GM18873 (cell line): ENCODE measurements at regions not wholly inside any gene's neighbourhood (a gene's known extent, or its start where the extent isn't known, plus 50 kb on each side); places are given as distances from the start of the nearest gene placed in this dataset.
"Not testable (repeated sequence)": the region's sequence is repeated elsewhere in the genome, so short reads cannot be mapped to it uniquely, and the experiment has no call there.

Experiments used
- ATAC-seq: cut with Tn5 transposase; IDR thresholded peaks from one replicate; pipeline ENCODE4 v1.9.1; 2021; ENCODE audit warnings: mild to moderate bottlenecking, moderate library complexity, moderate number of reproducible peaks; ENCODE audit not compliant: unreplicated experiment, low FRiP score

DNA sequence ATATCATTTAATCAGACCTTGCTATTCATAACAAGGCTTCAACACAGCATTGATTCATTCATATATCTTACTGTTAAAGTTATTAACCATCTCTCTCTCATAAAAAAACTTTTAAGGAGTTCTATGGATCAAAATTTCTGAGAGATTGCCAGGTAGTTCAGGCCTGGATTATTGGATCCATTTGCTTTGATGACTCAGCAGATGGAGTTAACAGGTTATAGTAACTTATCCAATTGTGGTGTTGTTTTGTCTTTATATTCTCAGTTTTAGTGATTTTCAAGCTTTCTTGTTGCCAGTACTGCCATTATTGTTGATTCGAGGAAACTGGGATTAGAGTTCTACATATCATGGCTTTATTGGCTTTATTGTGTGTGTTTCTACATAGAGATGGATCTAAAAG, 195.7 kb upstream of the MMADHC start:
- ATAC-seq = no peak

DNA sequence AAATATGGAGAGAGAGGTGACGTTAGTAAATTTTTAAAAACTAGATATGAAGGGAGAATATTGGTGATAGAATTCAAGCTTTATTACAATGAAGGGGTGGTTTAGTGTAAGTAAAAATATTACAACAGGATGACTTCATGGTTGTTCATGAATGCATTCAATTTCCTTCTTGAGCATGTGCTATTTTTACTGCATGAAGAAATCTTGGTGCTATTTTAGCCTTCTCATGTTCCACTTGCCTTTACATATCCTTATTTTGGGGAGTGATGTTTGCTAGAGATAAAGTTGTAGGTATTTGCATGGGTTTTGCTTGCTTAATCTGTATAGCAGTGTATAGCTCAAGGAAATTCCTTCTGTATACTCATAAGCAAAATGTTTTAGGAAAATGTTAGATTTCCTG, 195.0 kb upstream of the MMADHC start:
- ATAC-seq = no peak

DNA sequence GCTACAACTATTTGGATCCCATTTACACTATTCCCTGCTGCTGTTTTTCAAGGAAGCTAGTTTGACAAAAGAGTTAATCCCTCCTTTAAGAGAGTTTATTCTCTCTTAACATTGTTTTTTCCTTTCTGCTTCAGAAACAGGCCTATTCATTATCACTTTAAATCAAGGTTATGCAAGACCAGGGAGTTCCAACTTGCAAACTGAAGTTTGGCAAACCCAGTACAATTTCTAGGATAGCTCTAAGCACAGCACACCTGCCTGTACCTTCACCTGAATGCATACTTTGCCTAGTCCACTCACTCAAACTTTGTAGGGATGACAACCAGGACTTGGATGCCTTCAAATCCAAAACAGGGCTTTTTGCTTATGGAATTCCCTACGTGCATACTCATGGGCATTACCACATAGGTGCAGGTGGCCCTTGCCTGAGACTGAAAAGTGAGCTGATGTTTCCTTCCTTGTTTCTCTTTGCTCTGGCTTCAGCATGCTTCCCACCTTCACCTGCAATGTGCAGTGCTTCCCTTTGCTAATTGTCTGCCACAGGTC, 193.8 kb upstream of the MMADHC start:
- ATAC-seq = no peak

DNA sequence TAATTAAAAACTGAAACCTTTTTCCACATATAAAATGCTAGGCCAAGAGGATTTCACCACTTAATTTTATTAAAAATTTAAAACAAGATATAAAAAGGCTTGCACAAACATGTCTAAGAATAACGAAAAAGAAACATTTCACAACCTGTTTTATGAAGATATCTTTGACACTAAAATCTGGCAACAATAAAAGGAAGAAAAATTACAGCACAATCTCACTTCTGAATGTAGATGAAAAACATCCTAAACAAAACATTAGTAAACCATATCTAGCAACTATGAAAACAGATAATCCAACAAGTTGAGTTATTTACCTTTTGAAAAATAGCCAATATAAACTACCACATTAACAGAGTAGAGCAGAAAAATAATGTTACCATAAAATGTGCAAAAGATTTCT, 185.4 kb upstream of the MMADHC start:
- ATAC-seq = no peak

DNA sequence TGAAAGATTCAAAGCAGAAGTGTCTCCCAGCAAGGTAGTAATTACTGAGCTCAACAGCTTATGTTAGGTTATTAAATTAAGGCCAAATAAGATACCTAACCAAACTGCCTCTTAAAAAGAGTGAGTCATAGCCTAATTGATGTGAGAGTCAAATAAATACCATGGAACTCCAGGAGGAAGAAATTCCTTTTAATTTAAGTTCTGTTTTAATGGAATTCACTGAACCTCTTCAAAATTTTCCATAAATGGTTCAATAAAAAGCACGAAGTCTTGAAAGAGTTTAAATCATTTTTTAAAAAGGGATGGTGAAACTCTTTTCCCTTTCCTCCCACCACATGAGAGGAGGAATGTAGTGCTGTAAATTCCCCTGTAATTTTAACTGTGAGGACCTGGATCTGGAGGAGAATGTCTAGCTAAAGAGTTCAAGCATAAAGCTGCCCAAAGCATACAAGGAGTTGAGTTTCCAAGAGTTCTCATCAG, 180.8 kb upstream of the MMADHC start:
- no peak for ATAC-seq

DNA sequence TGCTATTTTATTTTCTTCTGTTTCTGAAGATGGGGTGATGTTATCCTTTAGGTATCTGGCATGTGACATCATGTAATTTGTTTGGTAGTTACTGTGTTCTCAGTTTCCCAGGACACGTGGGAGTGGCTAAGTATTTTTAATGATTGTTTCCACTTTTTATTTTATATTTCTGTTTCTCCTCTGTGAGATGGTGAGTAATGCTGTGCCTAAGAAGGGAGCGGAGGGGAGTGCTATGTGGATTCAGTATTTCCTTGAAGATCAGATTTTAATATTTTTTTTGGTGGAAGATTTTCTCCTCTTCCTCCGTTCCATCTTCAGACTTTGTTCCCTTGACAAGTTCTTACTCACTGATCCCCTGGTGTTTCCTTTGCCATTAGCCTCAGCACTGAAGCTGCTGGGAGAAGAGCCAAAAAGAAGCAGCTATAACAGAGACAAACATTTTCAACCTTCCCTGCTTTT, 180.0 kb upstream of the MMADHC start:
- no peak for ATAC-seq

DNA sequence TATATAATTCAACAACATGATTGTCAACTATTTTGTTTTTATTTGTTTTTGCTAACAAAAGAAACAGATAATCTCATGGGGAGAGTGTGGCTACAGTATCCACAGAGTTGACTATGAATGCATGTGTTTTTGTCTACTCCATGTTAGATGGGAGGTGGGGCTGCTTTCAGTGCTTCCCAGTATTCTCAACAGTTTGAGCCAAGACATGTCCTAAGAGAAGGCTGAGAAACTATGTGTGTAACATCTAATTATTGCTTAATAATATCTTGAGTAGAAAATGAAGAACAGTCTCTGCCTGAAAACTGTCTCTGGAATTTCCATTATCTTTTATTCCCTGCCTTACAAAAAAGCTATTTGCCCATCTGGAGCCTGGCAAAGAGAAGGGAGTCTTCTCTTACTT, 178.8 kb upstream of the MMADHC start:
- ATAC-seq = no peak

DNA sequence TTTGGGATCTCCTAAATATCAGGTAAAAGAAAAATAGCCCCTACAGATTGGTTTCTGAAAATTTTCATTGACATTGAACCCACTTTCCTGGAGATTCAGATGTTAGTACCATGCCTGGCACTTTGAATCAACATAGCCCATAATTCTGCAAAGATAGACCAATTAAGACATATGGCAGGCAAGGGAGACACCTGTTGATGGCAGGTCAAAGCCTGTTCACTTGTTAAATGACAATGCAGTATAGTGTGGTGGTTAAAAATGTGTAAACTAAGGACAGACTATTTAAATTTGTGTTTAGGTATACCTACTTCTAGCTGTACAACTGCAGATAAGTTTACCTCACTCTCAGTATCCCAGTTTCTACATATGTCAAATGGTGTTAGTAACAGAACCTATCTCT, 178.1 kb upstream of the MMADHC start:
- ATAC-seq = no peak

DNA sequence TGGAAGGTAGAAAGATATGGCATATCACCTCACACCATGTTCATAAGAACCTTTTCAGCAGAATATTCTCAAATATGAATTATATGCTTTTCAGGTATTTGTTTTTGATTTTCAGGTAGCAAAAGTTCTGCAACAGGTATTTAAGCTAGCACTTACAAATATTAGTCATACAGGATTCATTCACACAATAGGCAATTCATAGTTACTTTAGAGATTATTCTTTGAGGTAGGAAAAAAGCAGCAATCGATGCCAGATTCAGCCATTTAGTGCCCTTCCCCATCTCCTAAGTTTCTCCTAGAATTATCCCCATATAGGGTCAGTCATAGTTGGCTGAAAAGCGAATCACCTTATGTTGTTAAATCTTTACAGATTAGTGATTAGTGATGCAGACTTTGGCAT, 177.4 kb upstream of the MMADHC start:
- ATAC-seq = no peak

DNA sequence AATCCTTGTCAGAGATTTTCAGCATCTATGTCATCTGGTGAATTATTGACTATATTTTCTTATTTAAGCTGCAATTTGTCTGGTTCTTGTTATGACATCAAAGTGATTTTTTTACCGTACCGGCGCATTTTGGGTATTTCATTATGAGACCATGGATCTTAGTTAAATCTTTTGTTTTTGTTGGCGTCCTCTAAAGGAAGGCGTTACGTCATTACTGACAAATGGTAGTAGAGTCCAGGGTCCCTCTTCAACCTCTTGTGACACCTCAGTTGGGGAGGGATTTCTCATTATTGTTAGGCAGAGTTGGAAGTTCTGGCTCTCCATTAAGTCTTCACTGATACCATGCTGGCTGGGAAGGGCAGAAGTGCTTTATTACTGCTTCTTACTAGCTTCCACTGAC, 175.8 kb upstream of the MMADHC start:
- ATAC-seq = no peak

DNA sequence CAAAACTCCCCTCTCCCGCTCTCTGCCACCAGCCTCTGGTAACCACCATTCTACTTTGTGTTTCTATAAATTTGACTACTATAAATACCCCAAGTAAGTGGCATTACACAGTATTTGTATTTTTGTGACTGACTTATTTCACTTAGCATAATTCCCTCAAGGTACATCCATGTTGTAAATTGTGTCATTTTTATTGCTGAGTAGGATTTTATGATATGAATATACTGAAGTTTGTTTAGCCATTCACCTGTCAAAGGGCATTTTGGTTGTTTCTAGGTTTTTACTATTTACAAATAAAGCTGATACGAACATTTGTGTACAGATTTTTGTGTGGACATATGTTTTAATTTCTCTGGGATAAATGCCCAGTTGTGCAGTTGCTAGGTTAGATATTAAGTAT, 174.0 kb upstream of the MMADHC start:
- ATAC-seq = no peak

DNA sequence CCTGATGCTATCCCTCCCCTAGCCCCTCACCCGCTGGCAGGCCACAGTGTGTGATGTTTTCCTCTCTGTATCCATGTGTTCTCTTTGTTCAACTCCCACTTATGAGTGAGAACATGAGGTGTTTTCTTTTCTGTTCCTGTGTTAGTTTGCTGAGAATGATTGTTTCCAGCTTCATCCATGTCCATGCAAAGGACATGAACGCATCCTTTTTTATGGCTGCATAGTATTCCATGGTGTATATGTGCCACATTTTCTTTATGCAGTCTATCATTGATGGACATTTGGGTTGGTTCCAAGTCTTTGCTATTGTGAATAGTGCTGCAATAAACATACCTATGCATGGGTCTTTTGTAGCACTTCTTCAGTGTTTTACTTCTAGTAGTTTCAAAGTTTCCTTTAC, 171.8 kb upstream of the MMADHC start:
- not testable (repeated sequence) for ATAC-seq

DNA sequence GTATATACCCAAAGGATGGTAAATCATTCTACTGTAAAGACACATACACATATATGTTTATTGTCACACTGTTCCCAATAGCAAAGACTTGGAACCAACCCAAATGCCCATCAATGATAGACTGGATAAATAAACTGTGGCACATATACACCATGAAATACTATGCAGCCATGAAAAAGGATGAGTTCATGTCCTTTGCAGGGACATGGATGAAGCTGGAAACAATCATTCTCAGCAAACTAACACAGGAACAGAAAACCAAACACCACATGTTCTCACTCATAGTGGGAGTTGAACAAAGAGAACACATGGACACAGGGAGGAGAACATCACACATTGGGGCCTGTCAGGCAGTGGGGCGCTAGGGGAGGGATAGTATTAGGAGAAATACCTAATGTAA, 167.1 kb upstream of the MMADHC start:
- ATAC-seq = not testable (repeated sequence)

DNA sequence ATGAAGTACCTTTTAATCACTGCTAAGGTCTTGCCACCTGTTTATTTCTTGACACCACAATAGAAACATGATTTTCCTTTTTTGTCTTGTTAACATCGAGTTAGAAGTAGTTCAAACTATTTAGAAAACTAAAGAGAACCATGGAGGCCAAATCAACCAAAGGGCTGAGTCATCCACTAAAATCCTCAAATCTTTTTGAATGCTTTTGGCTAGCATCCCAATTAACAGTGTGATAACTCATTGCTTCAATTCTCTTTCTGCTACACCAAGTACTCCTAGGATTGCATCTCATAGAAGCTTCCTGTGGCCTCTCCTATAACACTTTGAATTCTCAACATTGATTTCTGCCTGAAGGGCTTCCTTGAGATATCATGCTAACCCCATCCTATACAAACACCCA, 159.9 kb upstream of the MMADHC start:
- ATAC-seq = no peak

DNA sequence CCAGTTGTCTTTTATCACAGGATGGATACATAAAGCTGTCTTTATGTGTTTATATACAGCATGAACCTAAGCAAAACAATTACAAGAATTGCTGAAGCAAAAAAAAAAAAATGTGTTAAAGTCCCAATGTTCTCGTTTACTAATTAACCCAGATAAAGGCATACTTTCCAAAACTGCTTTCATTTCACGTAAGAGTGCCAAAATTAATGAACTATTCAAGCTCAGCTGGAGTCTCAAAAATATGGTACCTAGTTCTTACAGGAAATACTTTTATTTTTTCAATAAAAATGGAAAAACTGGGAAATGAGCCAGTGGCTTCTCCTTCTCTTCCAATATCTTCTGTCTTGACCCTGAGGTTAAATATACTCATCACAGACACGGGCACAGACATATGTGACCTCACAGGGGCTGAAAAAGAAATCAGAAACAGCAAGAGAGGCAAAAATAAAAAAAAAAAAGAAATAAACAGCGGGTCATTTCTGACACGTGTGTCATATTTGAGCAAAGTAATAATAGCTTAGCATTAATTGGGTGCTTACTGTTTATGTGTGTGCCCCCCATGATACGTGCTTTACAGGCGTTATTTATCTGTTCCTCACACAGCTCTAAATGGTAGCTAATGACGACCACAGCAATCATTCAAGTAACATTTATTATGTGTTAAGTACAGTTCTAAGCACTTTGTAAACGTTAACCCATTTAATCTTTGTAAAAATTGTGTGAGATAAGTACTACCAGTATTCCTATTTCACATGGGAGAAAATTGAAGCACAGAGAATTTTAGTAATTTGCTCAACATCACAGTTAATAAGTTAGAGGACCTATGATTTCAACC, 158.0 kb upstream of the MMADHC start:
- ATAC-seq = no peak

DNA sequence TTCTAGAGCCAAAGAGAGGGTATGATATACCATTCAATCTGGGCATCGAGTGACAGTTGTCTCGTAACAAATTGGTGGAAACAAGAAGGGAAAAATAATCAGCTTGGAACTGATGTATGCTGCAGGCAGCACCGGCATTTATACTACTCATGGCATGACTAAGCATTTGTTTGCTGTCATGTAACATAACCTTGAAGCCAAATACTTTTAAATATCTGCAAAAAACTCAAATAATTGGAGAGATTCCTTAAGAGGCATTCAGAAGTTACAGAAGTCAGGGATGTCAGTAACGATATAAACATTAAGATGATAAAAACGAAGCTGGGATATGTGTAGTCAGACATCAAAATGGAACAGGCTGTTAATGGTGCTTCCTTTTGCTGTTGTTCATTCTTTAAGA, 157.3 kb upstream of the MMADHC start:
- ATAC-seq = no peak

DNA sequence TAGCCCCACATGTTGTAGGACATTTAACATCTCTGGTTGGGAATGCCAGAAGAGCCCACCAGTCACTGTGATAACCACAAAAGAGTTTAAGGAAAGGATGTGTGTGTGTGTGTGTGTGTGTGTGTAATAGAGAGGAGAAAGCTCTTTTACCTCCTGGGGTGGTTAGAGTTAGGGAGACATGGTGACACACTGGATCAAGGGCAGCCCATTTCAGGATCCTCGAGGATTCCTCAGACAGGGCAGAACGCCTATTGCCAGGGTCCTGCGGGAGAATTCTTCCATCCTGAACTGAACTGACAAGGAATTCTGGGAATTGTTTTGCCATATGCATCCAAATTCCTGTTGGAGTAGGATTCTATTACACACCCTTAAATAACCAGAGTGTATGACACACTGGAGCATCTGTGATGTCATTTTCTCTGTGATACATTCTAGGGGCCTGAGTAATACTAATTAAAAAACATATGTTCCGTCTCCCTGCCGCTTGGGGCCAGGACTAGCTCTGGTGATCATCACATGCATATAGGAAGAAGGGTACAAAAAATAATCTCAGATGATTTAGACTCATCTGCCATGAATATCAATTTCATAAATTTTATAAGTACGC, 156.4 kb upstream of the MMADHC start:
- ATAC-seq = no peak

DNA sequence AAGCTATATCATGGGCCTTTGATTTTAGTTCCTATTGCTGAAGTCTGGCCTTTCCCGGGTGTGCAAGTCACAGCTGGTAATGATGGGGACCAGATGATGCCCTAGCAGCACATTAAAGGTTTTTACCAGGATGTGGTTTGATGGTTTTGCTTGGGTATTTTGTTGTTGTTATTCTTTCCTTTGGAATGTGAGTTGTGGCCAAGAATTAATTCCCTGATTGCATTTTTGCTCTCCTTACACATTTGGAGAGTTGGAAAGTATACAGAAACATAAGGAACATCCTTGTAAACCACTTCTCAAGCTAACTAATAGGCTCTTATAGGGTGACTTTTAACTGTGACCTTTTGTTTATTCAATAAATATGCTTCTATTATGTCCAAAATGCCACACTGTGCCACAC, 154.1 kb upstream of the MMADHC start:
- ATAC-seq = no peak

DNA sequence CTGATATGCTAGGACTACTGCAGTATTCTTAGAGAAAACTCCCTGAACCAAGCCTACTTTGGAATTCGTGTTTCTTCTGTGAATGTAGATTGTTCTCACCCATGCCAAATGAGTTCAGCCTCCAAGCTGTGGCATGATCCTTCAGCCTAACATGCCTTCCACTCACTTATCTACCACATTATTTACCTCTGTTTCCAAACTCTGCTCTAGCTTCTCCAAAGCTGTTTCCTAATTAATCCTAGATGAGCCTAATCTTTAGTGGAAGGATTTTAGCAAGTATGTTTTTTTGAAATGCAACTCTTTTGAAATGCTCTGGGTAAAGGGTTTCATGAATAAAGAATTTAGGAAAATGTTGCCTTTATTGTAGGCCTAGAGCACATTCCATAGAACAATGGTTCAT, 152.9 kb upstream of the MMADHC start:
- ATAC-seq = no peak

DNA sequence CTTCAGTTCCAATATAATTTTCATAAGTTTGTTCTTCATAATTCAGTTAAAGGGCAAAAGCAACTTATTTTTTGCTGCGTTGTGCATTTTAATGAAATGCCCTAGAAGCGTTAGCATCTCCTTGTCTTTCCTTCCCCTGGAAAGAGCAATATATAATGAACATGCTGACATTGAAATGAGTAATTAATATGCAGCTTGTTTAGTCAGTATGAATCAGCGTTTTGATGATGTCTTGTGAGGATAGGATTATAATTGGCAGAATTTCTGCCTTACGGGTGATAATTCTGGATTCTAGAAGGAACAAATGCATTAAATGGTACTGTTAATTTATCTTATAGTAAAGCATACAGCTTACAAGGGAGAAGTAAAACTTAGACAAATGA, 152.3 kb upstream of the MMADHC start:
- ATAC-seq = no peak

DNA sequence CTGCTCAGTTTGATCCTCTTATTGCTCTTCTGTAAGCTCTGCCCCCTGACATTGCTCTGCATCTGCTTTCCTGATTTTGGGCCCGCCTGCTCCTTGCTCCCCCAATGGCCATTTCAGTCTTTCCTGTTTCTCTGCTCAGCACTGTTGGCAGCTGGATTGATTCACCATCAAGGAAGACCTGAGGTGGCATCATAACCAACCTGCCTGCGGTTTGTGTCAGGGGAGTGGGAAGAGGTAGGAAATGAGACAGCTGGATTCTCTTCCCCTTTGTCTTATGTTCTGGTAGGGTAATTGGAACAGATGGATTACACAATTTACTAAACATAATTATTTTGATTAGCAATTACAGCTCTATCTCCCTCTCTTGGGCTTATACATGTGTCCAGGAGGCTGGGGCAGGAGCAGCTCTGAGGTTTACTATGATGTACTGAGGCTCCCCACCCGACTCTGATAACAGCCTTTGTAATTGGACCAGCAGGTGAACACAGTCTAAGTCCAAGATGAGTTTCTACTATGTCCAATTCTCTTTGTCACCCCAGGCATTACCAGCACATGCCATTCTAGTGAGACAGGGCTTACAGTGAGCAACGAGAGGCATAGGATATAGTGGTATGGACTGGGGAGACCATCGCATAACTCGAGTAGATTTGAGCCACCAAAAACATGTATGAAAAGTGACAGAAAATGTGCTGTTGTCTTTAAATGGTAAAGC, 151.8 kb upstream of the MMADHC start:
- no peak for ATAC-seq
